AG04449 (cell line): ENCODE measurements at regions not wholly inside any gene's neighbourhood (a gene's known extent, or its start where the extent isn't known, plus 50 kb on each side); places are given as distances from the start of the nearest gene placed in this dataset.

Source experiments
- CTCF ChIA-PET: fragments of 350-600 bp; formaldehyde crosslinking; extraction: SDS; loops from one replicate; lab custom pipeline; 2021; ENCODE audit warnings: antibody characterized with exemption; lab: Yijun Ruan, JAX
- POLR2A ChIA-PET: fragments of 400-600, 350-600 bp; formaldehyde crosslinking; extraction: SDS; loops from one replicate; lab custom pipeline; 2020; ENCODE audit warnings: antibody characterized with exemption, inconsistent platforms; lab: Yijun Ruan, JAX
- DNase-seq: peaks from one replicate; pipeline ENCODE4 v3.0.0-alpha.2; 2010; ENCODE audit warnings: low read depth, low spot score
- H3K4me3 ChIP-seq: 2 replicates; pipeline ENCODE4 v1.5.1; 2011; ENCODE audit warnings: low read depth, mild to moderate bottlenecking, control low read depth, low read length
- CTCF ChIP-seq: IDR thresholded peaks from one replicate; pipeline ENCODE4 v1.5.1; 2011; ENCODE audit warnings: mild to moderate bottlenecking, moderate library complexity, low read length, control low read depth, inconsistent platforms; ENCODE audit not compliant: insufficient read depth; ENCODE audit errors: missing control alignments

- no peak for DNase-seq
- H3K4me3 ChIP-seq: no peak overlapping the region
- CTCF ChIA-PET: no interaction called here
- TF ChIP-seq CTCF: no peak
- POLR2A ChIA-PET: no interaction called here
These were observed 166.0 kb upstream of the MDFIC start for GRCh38 chr7:114755856-114756255.

- ChIA-PET POLR2A (no interaction called here), CTCF (no interaction called here)
- no peak for TF ChIP-seq CTCF
- no peak overlapping the region for H3K4me3 ChIP-seq
- no peak for DNase-seq
These were observed 163.2 kb upstream of the MDFIC start for GRCh38 chr7:114758661-114759227.

- CTCF ChIA-PET: no interaction called here
- POLR2A ChIA-PET: no interaction called here
- no peak overlapping the region for H3K4me3 ChIP-seq
- DNase-seq: no peak
- TF ChIP-seq CTCF: no peak
These were observed 162.4 kb upstream of the MDFIC start for GRCh38 chr7:114759347-114760062.

- DNase-seq: no peak
- no peak overlapping the region for H3K4me3 ChIP-seq
- ChIA-PET POLR2A (no interaction called here), CTCF (no interaction called here)
- no peak for TF ChIP-seq CTCF
These were observed 161.4 kb upstream of the MDFIC start for GRCh38 chr7:114760477-114760876.

- ChIA-PET CTCF (no interaction called here), POLR2A (no interaction called here)
- no peak overlapping the region for H3K4me3 ChIP-seq
- DNase-seq: no peak
- no peak for TF ChIP-seq CTCF
These were observed 159.9 kb upstream of the MDFIC start for GRCh38 chr7:114761973-114762372.

- POLR2A ChIA-PET: no interaction called here
- DNase-seq: no peak
- CTCF ChIA-PET: no interaction called here
- TF ChIP-seq CTCF: no peak
- H3K4me3 ChIP-seq: no peak overlapping the region
These were observed 156.4 kb upstream of the MDFIC start for GRCh38 chr7:114765331-114766040.
